K562 (cell line): ENCODE measurements at regions not wholly inside any gene's neighbourhood (a gene's known extent, or its start where the extent isn't known, plus 50 kb on each side); places are given as distances from the start of the nearest gene placed in this dataset.

Source experiments
- ATAC-seq: fragments of 200-7000 bp; cut with Tn5 transposase; 3 replicates; pipeline ENCODE4 v1.9.1; 2020; ENCODE audit warnings: moderate library complexity
- BruUV-seq: library from RNA; stranded (reverse); fragments of 400-500 nt; replicated peaks from 2 replicates; lab custom pipeline; 2021; lab: Mats Ljungman, UMichigan
- CTCF ChIA-PET: fragments of 300-600 bp; formaldehyde crosslinking; extraction: SDS; loops from one replicate; lab custom pipeline; 2021; ENCODE audit warnings: low intra/inter-chr PET ratio; lab: Yijun Ruan, JAX
- POLR2A ChIA-PET: fragments of 300-600, 350-650 bp; sonication (Branson Sonifier 250); formaldehyde crosslinking; extraction: SDS; loops from one replicate; lab custom pipeline; 2021; ENCODE audit warnings: antibody characterized with exemption, inconsistent platforms; lab: Yijun Ruan, JAX
- DNase-seq, 4 experiments: peaks; one replicate each; pipeline versions ENCODE4 v3.0.0 to v3.0.0-alpha.2; 2011 to 2018; ENCODE audit warnings: low spot score in 3 of 4, mixed read lengths in 3 of 4; ENCODE audit errors: extremely low read depth in 1 of 4
- FAIRE-seq: peaks from 2 replicates; lab custom pipeline; 2011; peaks lifted over from hg19 to GRCh38; lab: Jason Lieb, UNC
- H2AFZ ChIP-seq: 2 replicates; pipeline ENCODE4 v1.6.0; 2011; ENCODE audit warnings: low read depth, low read length, control low read depth, inconsistent platforms
- H3K27ac ChIP-seq: fragments of 200-600 bp; 3 replicates; pipeline ENCODE4 v1.8.0; 2011; ENCODE audit warnings: low read depth, mild to moderate bottlenecking, control low read depth, inconsistent platforms, low read length, moderate library complexity, mixed read lengths; ENCODE audit errors: extremely low read depth
- H3K27me3 ChIP-seq, 2 experiments: fragments of 300-600 bp in 1 of 2; 2 replicates in 1 of 2; 3 replicates in 1 of 2; pipeline versions ENCODE4 v1.6.0 to v1.8.0; 2011; ENCODE audit warnings: inconsistent platforms in 2 of 2, low read length in 2 of 2, mild to moderate bottlenecking in 1 of 2, mixed read lengths in 1 of 2, moderate library complexity in 1 of 2; ENCODE audit not compliant: control insufficient read depth in 2 of 2, insufficient read depth in 2 of 2
- H3K36me3 ChIP-seq: fragments of 300-600 bp; 3 replicates; pipeline ENCODE4 v1.8.0; 2011; ENCODE audit warnings: mild to moderate bottlenecking, low read length, inconsistent platforms; ENCODE audit not compliant: control insufficient read depth, insufficient read depth
- H3K4me1 ChIP-seq, 2 experiments: fragments of 200-600 bp in 1 of 2; replicated peaks in 1 of 2; 2 replicates in 1 of 2; 3 replicates in 1 of 2; pipeline versions ENCODE4 v1.5.1 to v1.8.0; 2011; ENCODE audit warnings: inconsistent platforms in 2 of 2, low read length in 2 of 2, mild to moderate bottlenecking in 1 of 2, mixed read lengths in 1 of 2, moderate library complexity in 1 of 2; ENCODE audit not compliant: control insufficient read depth in 2 of 2, insufficient read depth in 2 of 2
- H3K4me2 ChIP-seq: 2 replicates; pipeline ENCODE4 v1.6.1; 2011; ENCODE audit warnings: low read length, control low read depth, inconsistent platforms, mixed read lengths; ENCODE audit not compliant: insufficient read depth
- H3K4me3 ChIP-seq: fragments of 200-600 bp; sonication (generic), shearing (Covaris generic); 2 replicates; pipeline ENCODE4 v1.5.1; 2016; ENCODE audit warnings: control low read depth, inconsistent platforms
- H3K79me2 ChIP-seq: fragments of 200-600 bp; 3 replicates; pipeline ENCODE4 v1.8.0; 2011; ENCODE audit warnings: low read length, inconsistent platforms; ENCODE audit not compliant: control insufficient read depth, insufficient read depth
- H3K9ac ChIP-seq, 2 experiments: 2 replicates each; pipeline versions ENCODE4 v1.6.0 to v1.6.1; 2011; ENCODE audit warnings: low read depth in 2 of 2, low read length in 2 of 2, control low read depth in 1 of 2, inconsistent platforms in 1 of 2, mild to moderate bottlenecking in 1 of 2, mixed read lengths in 1 of 2; ENCODE audit not compliant: insufficient read depth in 1 of 2
- H3K9me1 ChIP-seq: one replicate; pipeline ENCODE4 v1.6.0; 2011; ENCODE audit warnings: inconsistent platforms, mild to moderate bottlenecking, low read length, moderate library complexity; ENCODE audit not compliant: control insufficient read depth, insufficient read depth
- H3K9me3 ChIP-seq: replicated peaks from 2 replicates; pipeline ENCODE4 v1.5.1; 2011; ENCODE audit warnings: low read depth, low read length, inconsistent platforms; ENCODE audit not compliant: control insufficient read depth, insufficient read depth
- H4K20me1 ChIP-seq: replicated peaks from 2 replicates; pipeline ENCODE4 v1.6.1; 2011; ENCODE audit warnings: low read length, inconsistent platforms, mixed read lengths; ENCODE audit not compliant: control insufficient read depth, insufficient read depth
- ARHGAP35 ChIP-seq: fragments of 450-650 bp; IDR thresholded peaks from 2 replicates; pipeline ENCODE4 v1.6.1; 2018; ENCODE audit not compliant: partially characterized antibody
- ETV6 ChIP-seq, 3 experiments: fragments of 150-350 bp in 1 of 3; sonication (generic) in 1 of 3; formaldehyde crosslinking in 1 of 3; IDR thresholded peaks; 2 replicates each; pipeline versions ENCODE4 v1.6.1 to v1.8.0; 2014 to 2022; ENCODE audit warnings: borderline replicate concordance in 2 of 3, low read depth in 2 of 3, antibody characterized with exemption in 1 of 3, low read length in 1 of 3, mild to moderate bottlenecking in 1 of 3, missing genetic modification reagents in 1 of 3
- FOXJ3 ChIP-seq: sonication (generic); formaldehyde crosslinking; IDR thresholded peaks from 2 replicates; pipeline ENCODE4 v1.4.0; 2020; ENCODE audit warnings: mild to moderate bottlenecking, missing genetic modification reagents
- FOXM1 ChIP-seq, 2 experiments: fragments of 450-650 bp in 1 of 2; sonication (generic) in 1 of 2; formaldehyde crosslinking in 1 of 2; IDR thresholded peaks; 2 replicates each; pipeline versions ENCODE4 v1.6.1 to v1.9.0; 2017 to 2022; ENCODE audit warnings: low read depth in 2 of 2, mild to moderate bottlenecking in 2 of 2, missing genetic modification reagents in 1 of 2, moderate library complexity in 1 of 2
- HMG20B ChIP-seq: fragments of 250-450 bp; sonication (Bioruptor Pico); IDR thresholded peaks from 2 replicates; pipeline ENCODE4 v1.5.0; 2021; ENCODE audit warnings: mild to moderate bottlenecking
- NCOR1 ChIP-seq: fragments of 450-650 bp; IDR thresholded peaks from 2 replicates; pipeline ENCODE4 v1.6.1; 2016; ENCODE audit warnings: mild to moderate bottlenecking, moderate library complexity
- RAD51 ChIP-seq: fragments of 450-650 bp; IDR thresholded peaks from 2 replicates; pipeline ENCODE4 v1.7.1; 2016; ENCODE audit warnings: low read depth, mild to moderate bottlenecking, borderline replicate concordance
- RUNX1 ChIP-seq: sonication (generic); IDR thresholded peaks from 2 replicates; pipeline ENCODE4 v1.6.1; 2016; ENCODE audit warnings: antibody characterized with exemption, low read depth
- TCF3 ChIP-seq: sonication (generic); formaldehyde crosslinking; IDR thresholded peaks from 2 replicates; pipeline ENCODE4 v1.4.0; 2020; ENCODE audit warnings: mild to moderate bottlenecking, missing genetic modification reagents
- ZNF282 ChIP-seq: sonication (generic); formaldehyde crosslinking; IDR thresholded peaks from 2 replicates; pipeline ENCODE4 v1.8.1; 2023; ENCODE audit warnings: missing genetic modification reagents
- ZNF778 ChIP-seq: fragments of 450-650 bp; formaldehyde crosslinking; IDR thresholded peaks from 2 replicates; pipeline ENCODE4 v1.4.0; 2020; ENCODE audit warnings: mild to moderate bottlenecking, moderate library complexity
- WGBS: fragments of 100-300 bp; shearing (Covaris generic); methylation state at CpG from one replicate; pipeline ENCODE4 v1.1.6; 2016; ENCODE audit warnings: low coverage, mixed read lengths; ENCODE audit not compliant: insufficient coverage; ENCODE audit errors: missing lambda C conversion rate; 5-methylcytosine and 5-hydroxymethylcytosine counted together
- in situ Hi-C: fragments of 300-500 bp; cut with MboI; formaldehyde crosslinking; loops from 4 replicates; pipeline ENCODE4 v1.15.0; 2018; ENCODE audit warnings: inconsistent platforms, mixed read lengths
- intact Hi-C: fragments of 100-400 bp; cut with micrococcal nuclease; formaldehyde crosslinking; loops from 2 replicates; pipeline ENCODE4 v1.14.2; 2022
- TF ChIP-seq, protein P1 (sequence below): fragments of 450-650 bp; IDR thresholded peaks from 2 replicates; pipeline ENCODE4 v1.6.1; 2014; ENCODE audit warnings: low read depth, mild to moderate bottlenecking, moderate library complexity, borderline replicate concordance
- TF ChIP-seq, protein P2 (sequence below): fragments of 250-450 bp; sonication (Bioruptor Pico); IDR thresholded peaks from 2 replicates; pipeline ENCODE4 v1.4.0; 2020; ENCODE audit warnings: mild to moderate bottlenecking, moderate library complexity, borderline replicate concordance
- TF ChIP-seq, protein P3 (sequence below): sonication (generic); formaldehyde crosslinking; IDR thresholded peaks from 2 replicates; pipeline ENCODE4 v1.8.0; 2022; ENCODE audit warnings: mild to moderate bottlenecking, missing genetic modification reagents

DNA sequence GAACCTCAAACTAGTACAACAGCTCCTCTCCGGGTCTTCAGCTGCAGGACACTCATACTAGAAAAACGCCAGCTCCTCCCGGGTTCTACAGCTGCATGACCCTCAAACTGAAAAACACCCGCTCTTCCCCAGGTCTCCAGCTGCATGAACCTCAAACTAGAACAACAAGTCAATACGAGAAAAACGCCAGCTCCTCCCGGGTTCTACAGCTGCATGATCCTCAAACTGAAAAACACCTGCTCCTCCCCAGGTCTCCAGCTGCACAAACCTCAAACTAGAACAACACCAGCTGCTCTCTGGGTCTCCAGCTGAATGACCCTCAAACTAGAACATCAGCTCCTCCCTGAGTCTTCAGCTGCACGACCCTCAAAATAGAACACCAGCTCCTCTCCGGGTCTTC lies 315.0 kb upstream of the TFPI start:
- POLR2A ChIA-PET = interaction anchor here (0.6 to 1.2 kb wide), 2 partner anchors 11 to 463 kb away, joined by 3 to 4 read pairs; no protein-coding TSS in a partner anchor
- Histone ChIP-seq H3K36me3 (no peaks in the 10 kb centered on the region), H3K27me3 (no peaks in the 10 kb centered on the region; a peak in 1 of 5 replicates), H3K4me3 (no peak overlapping the region), H2AFZ (no peak overlapping the region), H3K9ac (no peak overlapping the region), H3K9me3 (no peaks in the 10 kb centered on the region), H3K4me1 (no peaks in the 10 kb centered on the region), H3K4me2 (no peak overlapping the region), H3K9me1 (no peaks in the 10 kb centered on the region), H3K79me2 (no peaks in the 10 kb centered on the region), H3K27ac (no peak overlapping the region), H4K20me1 (no peaks in the 10 kb centered on the region)
- intact Hi-C loops (no loop called here), in situ Hi-C loops (no loop called here)
- WGBS = 0% methylated on average over 8 of the region's 9 CpGs
- DNase-seq = no peak
- BruUV-seq = no TSS peak
- CTCF ChIA-PET = no interaction called here
- FAIRE-seq = no peak
- TF ChIP-seq RUNX1 (no peak), ZNF282 (CRISPR knock-in tag) (no peak), FOXJ3 (CRISPR knock-in tag) (no peak), NCOR1 (no peak), FOXM1 (IDR thresholded peaks at IDR 0.05; ENCODE audit: low read depth) (no peak), FOXM1 (CRISPR knock-in tag; IDR thresholded peaks at IDR 0.05; ENCODE audit: low read depth) (no peak), ETV6 (IDR thresholded peaks at IDR 0.05; ENCODE audit: borderline replicate concordance in 1 of 2, low read depth in 2 of 2, low read length in 1 of 2) (no peak), ETV6 (CRISPR knock-in tag; IDR thresholded peaks at IDR 0.05; ENCODE audit: borderline replicate concordance) (no peak), RAD51 (no peak), ARHGAP35 (no peak), TCF3 (CRISPR knock-in tag) (no peak), HMG20B (CRISPR knock-in tag) (no peak), ZNF778 (CRISPR knock-in tag) (no peak)
- TF ChIP-seq, protein P1, sequence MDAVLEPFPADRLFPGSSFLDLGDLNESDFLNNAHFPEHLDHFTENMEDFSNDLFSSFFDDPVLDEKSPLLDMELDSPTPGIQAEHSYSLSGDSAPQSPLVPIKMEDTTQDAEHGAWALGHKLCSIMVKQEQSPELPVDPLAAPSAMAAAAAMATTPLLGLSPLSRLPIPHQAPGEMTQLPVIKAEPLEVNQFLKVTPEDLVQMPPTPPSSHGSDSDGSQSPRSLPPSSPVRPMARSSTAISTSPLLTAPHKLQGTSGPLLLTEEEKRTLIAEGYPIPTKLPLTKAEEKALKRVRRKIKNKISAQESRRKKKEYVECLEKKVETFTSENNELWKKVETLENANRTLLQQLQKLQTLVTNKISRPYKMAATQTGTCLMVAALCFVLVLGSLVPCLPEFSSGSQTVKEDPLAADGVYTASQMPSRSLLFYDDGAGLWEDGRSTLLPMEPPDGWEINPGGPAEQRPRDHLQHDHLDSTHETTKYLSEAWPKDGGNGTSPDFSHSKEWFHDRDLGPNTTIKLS = no peak
- TF ChIP-seq, protein P2, sequence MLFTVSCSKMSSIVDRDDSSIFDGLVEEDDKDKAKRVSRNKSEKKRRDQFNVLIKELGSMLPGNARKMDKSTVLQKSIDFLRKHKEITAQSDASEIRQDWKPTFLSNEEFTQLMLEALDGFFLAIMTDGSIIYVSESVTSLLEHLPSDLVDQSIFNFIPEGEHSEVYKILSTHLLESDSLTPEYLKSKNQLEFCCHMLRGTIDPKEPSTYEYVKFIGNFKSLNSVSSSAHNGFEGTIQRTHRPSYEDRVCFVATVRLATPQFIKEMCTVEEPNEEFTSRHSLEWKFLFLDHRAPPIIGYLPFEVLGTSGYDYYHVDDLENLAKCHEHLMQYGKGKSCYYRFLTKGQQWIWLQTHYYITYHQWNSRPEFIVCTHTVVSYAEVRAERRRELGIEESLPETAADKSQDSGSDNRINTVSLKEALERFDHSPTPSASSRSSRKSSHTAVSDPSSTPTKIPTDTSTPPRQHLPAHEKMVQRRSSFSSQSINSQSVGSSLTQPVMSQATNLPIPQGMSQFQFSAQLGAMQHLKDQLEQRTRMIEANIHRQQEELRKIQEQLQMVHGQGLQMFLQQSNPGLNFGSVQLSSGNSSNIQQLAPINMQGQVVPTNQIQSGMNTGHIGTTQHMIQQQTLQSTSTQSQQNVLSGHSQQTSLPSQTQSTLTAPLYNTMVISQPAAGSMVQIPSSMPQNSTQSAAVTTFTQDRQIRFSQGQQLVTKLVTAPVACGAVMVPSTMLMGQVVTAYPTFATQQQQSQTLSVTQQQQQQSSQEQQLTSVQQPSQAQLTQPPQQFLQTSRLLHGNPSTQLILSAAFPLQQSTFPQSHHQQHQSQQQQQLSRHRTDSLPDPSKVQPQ = no peak
- TF ChIP-seq, protein P3, sequence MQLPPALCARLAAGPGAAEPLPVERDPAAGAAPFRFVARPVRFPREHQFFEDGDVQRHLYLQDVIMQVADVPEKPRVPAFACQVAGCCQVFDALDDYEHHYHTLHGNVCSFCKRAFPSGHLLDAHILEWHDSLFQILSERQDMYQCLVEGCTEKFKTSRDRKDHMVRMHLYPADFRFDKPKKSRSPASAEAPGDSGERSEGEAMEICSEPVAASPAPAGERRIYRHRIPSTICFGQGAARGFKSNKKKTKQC (CRISPR knock-in tag) = no peak
- ATAC-seq = no peak
